T1000 (cell line): ENCODE measurements at regions not wholly inside any gene's neighbourhood (a gene's known extent, or its start where the extent isn't known, plus 50 kb on each side); places are given as distances from the start of the nearest gene placed in this dataset.

Experiments used
- DNase-seq: peaks from one replicate; lab custom pipeline; 2025; ENCODE audit warnings: mixed read lengths; lab: John Stamatoyannopoulos, UW

DNA sequence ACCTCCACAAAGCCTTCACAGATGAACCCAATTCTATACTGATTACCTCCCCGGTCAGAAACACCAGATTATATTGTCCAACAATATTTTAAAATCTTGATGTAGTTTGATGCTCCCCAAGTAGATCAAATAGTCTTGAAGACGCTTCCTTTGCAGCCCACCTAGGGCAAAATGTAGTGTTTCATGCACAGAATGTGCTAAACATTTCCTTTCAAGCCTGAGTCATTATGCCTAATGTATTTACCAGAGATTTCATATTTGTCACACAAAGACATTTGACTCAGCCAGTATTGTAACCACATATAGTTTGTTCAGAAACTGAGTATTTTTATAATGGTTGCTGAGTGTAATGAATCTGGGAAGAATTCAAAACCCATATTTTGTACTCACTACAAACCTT lies 1396.8 kb downstream of the LRRC4C start:
- DNase-seq: no peak

- DNase-seq: no peak
Observed at GRCh38 chr11:40061221-40061620, 1398.2 kb downstream of the LRRC4C start.

DNA sequence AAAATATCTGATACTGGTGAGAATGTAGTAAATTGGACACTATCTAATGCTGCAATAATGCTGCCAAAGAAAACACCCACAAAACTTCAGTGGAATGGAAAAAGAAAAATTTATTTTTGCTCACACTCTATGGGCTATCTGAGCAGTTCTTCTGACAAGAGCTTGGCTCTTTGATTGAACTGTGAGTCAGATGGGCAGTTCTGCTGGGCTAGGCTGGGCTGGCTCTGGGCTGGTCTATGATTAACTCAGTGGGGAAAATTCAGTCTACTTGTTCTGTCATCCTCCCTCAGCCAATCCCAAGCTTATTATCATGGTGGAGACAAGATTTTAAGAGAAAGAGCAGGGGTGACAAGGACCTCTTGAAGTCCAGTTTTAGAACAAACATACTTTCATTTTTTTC lies 1404.8 kb downstream of the LRRC4C start:
- peak; percentile 1 for DNase-seq

- no peak for DNase-seq
Observed at GRCh38 chr11:40045312-40045711, 1414.1 kb downstream of the LRRC4C start.

DNA sequence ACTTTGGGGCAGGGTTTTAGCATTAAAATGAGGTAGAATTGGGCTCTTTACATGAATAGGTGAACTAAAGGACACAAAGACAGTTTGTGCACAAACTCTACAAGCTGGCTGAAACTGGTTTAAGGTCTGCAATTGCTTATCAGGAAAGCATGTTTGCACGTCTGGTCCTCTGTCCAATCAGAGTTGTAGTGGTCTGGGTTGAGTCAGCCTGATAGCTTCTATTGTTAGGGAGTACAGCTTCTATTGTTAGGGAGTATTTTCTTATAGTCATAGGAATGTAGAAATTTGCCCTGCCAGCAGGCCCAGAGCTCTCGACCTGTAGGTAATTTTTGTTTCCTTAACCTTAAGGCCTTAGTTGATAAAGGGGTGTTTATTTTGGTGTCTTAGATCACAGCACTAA lies 1422.4 kb downstream of the LRRC4C start:
- no peak for DNase-seq

- DNase-seq: no peak
Observed at GRCh38 chr11:40032331-40032730, 1427.1 kb downstream of the LRRC4C start.

- DNase-seq: no peak
Observed at GRCh38 chr11:40030867-40031266, 1428.6 kb downstream of the LRRC4C start.

GRCh38 chr11:40029391-40029790 lies 1430.1 kb downstream of the LRRC4C start:
- no peak for DNase-seq

GRCh38 chr11:40027720-40028119 lies 1431.7 kb downstream of the LRRC4C start:
- no peak for DNase-seq

GRCh38 chr11:40023724-40024123 lies 1435.7 kb downstream of the LRRC4C start:
- no peak for DNase-seq

DNA sequence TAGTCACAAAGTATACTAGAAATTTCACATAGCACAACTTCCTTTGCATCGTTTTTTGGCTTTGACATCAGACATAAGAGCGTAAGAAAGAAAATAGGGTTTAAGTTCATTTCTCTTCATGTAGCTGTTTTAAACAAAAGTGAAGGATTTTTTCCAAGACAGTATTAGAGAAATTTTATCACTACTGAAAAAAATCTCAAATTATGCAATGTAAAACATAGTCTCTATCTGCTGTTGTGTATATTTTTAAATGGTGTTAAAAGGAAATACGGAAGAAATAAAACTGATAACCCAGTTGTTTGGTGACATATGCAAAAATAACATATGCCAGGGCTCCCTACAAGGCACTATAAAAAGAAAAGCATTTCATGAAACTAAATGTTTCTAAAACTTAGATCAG lies 1449.4 kb downstream of the LRRC4C start:
- DNase-seq: no peak

DNA sequence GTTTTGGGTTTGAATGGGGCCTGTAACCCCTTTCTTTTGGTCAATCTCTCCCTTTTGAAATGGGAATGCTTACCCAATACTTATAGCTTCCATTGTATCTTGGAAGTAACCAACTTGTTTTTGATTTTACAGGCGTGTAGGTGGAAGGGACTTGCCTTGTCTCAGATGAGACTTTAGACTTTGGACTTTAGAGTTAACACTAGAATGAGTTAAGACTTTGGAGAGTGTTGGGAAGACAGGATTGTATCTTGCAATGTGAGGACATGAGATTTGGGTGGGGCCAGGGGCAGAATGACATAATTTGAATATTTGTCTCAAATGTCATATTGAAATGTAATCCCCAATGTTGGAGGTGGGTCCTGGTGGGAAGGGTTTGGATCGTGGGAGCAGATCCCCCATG lies 1466.9 kb downstream of the LRRC4C start:
- DNase-seq: no peak

- no peak for DNase-seq
Observed at GRCh38 chr11:39990421-39990831, 1469.0 kb downstream of the LRRC4C start.

DNA sequence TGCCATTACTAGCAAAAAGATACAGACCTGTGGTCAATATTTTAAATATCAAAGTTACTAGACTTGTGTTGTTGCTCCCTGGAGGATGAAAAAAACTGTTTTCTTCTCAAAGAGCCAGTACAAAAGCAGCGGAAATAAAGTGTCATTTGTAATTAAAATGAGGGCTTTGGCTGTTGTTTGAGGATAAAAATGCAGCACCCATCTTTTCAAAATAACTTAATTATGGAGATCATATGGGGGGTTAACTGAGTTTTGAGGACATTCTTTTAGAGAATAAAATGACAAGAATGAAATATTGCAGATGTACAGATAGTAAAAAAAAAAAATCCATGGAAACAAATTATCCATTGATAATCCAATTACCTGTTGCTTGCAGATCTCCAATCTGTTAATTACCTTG lies 1484.4 kb downstream of the LRRC4C start:
- DNase-seq: no peak

DNA sequence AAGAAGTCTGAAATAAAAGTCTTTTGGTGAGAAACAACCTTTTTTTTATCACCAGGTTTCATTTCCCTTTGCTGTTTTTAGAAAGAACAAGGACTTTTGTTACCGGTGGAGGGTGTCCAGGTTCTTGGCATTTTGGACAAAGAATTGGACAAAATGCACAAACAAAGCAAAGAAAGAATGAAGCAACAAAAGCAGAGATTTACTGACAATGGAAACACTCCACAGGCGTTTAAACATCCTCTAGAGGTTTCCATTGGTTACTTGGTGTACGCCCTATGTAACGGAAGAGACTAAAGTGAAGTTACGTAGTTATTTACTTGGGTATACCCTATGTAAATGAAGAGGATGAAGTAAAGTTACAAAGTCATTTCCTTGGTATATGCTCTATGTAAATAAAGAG lies 1487.0 kb downstream of the LRRC4C start:
- DNase-seq: no peak

- DNase-seq: no peak
Observed at GRCh38 chr11:39971938-39972337, 1487.5 kb downstream of the LRRC4C start.

DNA sequence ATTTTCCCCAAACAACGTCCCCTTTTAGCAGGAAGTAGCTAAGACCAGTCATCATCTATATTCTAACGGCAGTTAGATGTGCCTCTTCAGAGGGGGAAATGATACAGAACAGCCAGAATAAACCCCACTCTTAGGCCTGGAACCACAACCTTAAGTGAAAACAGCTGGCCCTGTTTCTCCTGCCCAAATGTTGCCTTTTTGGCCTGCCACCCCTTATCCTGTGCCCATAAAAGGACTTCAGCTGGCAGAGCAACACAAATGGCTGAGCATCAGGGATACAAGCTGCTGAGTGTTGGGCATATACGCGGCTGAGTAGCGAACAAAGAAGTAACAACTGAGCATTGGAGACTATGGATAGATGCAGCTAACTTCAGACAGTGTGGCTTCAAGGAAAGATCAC lies 1491.4 kb downstream of the LRRC4C start:
- DNase-seq: no peak

DNA sequence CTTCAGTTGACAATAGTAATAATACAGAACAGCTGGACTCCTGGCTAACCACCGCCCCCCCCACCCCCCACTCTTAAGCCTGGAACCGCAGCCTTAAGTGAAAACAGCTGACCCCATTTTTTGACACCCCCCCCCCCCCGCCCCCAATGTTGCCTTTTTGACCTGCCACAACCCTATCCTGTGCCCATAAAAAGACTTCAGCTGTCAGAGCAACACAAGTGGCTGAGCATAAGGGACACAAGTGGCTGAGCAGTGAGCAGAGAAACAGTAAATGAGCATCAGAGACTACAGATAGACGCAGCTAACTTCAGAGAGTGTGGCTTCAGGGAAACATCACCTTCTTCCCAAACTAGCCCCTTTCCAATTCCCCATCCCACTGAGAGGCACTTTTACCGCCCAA lies 1493.8 kb downstream of the LRRC4C start:
- DNase-seq: no peak

- no peak for DNase-seq
Observed at GRCh38 chr11:39960206-39960605, 1499.2 kb downstream of the LRRC4C start.

DNA sequence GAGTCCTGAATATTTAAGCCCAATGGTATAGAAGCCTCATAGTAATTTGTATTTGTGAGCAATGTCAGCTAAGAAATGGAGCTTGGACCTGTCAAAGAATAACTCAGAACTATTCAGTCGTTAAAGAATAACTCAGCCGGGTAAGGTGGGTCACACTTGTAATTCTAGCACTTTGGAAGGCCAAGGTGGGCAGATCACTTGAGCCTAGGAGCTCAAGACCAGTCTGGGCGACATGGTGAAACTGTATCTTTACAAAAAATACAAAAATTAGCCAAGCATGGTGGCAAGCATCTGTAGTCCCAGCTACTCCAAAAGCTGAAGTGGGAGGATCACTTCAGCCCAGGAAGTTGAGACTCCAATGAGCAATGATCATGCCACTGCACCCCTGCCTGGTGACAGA lies 1526.5 kb downstream of the LRRC4C start:
- DNase-seq: no peak

DNA sequence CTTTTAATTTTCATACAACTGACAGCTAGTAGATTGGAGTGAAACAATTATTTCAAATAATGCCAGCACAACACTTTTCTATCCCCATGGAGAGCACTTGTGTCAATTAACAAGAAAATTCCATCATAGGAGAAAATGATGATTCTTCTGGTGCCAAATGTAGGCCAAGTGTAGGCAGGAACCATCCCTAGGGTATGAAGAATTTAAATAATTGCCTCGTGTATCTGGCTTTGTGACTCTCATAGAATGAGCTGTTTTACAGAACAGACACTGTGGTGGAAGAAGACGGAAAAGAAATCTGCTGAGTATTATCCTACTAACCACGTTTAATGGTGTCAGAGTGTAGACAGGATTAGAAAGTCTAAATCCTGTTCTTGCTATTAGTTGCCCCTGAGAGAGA lies 1542.2 kb downstream of the LRRC4C start:
- DNase-seq: no peak

DNA sequence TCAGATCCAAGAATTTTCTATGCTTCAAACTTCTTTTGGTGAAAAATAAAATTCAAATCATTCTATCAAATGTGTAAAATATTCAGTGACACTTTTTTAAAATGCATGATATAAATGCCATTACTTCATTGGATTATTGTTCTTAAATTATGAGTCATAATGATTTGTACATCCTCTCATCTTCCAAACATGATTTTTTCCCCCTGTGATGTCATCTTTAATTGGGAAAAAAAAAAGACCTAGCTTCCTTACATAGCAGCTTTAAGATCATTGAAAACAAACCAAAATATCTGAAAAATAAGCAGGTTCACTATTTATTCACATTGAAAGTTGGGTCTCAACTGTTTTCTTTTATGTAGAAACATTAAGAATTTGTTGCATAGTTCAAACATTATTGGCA lies 1549.4 kb downstream of the LRRC4C start:
- no peak for DNase-seq

DNA sequence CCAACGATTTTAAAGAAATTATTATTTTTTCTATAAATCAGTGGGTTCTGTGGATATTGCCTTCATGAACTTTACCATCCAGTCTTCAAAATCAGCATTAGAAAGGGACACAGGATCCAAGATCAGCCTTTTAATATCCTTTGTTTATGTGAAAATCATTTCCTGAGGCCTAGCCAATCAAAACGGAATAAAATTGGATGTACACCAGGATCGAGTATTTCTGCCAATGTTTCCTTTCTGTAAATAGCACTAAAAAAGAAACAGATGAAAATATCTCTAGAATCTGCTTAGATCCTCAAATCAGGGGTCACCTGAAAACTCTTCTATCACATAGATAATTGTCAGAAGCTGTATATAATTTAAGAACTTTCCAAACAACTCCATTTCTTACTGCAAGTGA lies 1598.5 kb downstream of the LRRC4C start:
- DNase-seq: no peak

- no peak for DNase-seq
Observed at GRCh38 chr11:39817241-39817640, 1642.2 kb downstream of the LRRC4C start.

DNA sequence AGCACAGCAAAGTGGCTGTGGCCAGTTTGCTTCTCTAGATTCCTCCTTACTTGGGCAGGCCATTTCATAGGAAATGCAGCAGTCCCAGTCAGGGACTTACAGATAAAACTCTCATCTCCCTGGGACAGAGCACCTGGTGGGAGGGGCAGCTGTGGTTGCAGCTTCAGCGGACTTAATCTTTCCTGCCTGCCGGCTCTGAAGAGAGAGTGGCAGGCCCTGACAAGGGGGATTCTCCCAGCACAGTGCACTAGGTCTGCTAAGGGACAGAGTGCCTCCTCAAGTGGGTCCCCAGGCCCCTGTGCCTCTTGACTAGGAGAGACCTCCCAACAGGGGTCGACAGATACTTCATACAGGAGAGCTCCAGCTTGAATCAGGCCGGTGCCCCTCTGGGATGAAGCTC lies 1649.1 kb downstream of the LRRC4C start:
- no peak for DNase-seq
